ENCODE measurements at regions not wholly inside any gene's neighbourhood (a gene's known extent, or its start where the extent isn't known, plus 50 kb on each side); places are given as distances from the start of the nearest gene placed in this dataset.

DNA sequence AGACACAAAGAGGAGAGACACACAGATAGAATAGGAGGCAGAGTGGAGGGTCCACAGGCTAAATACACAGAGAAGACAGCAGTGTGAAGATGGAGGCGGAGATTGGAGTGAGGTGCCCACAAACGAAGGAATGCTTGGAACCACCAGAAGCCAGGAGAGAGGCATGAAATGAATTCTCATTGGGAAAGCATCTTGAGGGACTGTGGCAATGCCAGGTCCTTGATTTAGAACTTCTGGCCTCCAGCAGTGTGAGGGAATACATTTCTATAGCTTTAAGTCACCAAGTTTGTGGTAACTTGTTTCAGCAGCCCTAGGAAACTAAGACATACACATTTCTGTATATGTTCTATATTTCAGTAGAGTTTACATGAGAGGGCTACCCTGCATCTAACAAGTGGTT lies 396.6 kb upstream of the ZNF608 start (continued):
- TF ChIP-seq POLR2AphosphoS5 (IDR thresholded peaks at IDR 0.05; ENCODE audit: low read length) (no peak), EZH2 (IDR thresholded peaks at IDR 0.05; ENCODE audit: borderline replicate concordance, control insufficient read depth, low read depth, low read length) (no peak), CEBPB (IDR thresholded peaks at IDR 0.05; ENCODE audit: borderline replicate concordance in 1 of 2, low read depth in 2 of 2, low read length in 2 of 2) (no peak), SIN3A (IDR thresholded peaks at IDR 0.05; ENCODE audit: low read depth, low read length) (no peak), EP300 (IDR thresholded peaks at IDR 0.05; ENCODE audit: borderline replicate concordance in 1 of 2, control insufficient read depth in 1 of 2, low read depth in 2 of 2, low read length in 2 of 2) (no peak)

DNA sequence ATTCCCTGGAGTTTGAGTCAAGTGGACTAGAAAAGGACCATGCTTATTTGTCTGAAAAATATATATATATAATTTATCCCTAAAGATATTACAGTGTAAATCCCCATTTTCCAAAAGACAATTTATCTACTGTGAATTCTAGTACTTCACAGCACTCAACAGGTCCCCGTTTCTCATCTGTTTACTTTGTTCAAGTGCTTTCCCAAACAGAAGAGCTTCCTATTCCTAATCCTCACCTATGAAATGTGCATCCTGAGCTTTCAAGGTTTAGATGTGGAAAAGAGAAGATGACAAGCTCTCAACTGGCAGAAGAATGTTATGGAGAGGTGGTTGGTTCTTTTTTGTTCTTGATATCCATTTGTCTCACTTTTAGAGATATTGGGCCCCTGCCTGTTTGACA lies 401.6 kb upstream of the ZNF608 start:
- no TSS peak for BruUV-seq (replicated peaks)
- intact Hi-C loops (cut with micrococcal nuclease; ENCODE audit: unreplicated experiment) (no loop called here), in situ Hi-C loops (cut with MboI) (no loop called here)
- no peaks in the 10 kb centered on the region for H3K79me2 ChIP-seq (ENCODE audit: control insufficient read depth, insufficient read depth, low read length)
- H3K4me1 ChIP-seq (ENCODE audit: control insufficient read depth, insufficient read depth, low read length), result no peaks in the 10 kb centered on the region
- ChIA-PET POLR2A (no interaction called here), RAD21 (ENCODE audit: unreplicated experiment) (no interaction called here), CTCF (no interaction called here), SMC1A (ENCODE audit: uncharacterized antibody, unreplicated experiment) (interaction anchor here (0.8 to 1.1 kb wide), 2 partner anchors 31 to 53 kb away, joined by 3 read pairs; no protein-coding TSS in a partner anchor)
- FAIRE-seq, result no peak
- ATAC-seq, result no peak
- H3K4me3 ChIP-seq, result no peak overlapping the region
- H3K9me3 ChIP-seq (replicated peaks; ENCODE audit: control insufficient read depth, insufficient read depth, low read length), result no peaks in the 10 kb centered on the region
- H3K27me3 ChIP-seq (replicated peaks in 1 of 2; ENCODE audit: control insufficient read depth in 2 of 2, insufficient read depth in 2 of 2, low read length in 1 of 2), result peaks cover 0 to 5% of the 10 kb centered on the region in 2 experiments; a peak in 1 of 4 replicates
- no peak overlapping the region for H3K27ac ChIP-seq (ENCODE audit: control insufficient read depth, insufficient read depth)
- no peak for DNase-seq (ENCODE audit: low read depth, low spot score)
- no peaks in the 10 kb centered on the region for H4K20me1 ChIP-seq (ENCODE audit: control insufficient read depth, insufficient read depth)
- TF ChIP-seq, protein P1, sequence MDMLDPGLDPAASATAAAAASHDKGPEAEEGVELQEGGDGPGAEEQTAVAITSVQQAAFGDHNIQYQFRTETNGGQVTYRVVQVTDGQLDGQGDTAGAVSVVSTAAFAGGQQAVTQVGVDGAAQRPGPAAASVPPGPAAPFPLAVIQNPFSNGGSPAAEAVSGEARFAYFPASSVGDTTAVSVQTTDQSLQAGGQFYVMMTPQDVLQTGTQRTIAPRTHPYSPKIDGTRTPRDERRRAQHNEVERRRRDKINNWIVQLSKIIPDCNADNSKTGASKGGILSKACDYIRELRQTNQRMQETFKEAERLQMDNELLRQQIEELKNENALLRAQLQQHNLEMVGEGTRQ (IDR thresholded peaks at IDR 0.05; ENCODE audit: borderline replicate concordance, low read depth, low read length), result no peak
- TF ChIP-seq HDAC6 (IDR thresholded peaks at IDR 0.05; ENCODE audit: unreplicated experiment), result no peak
- TF ChIP-seq NR2C2 (IDR thresholded peaks at IDR 0.05; ENCODE audit: borderline replicate concordance, control insufficient read depth, insufficient read length, low read depth), result no peak
- TF ChIP-seq SMARCA5 (IDR thresholded peaks at IDR 0.05), result no peak
- no peak for TF ChIP-seq ZBTB4 (CRISPR knock-in tag; IDR thresholded peaks at IDR 0.05)
- no peak for TF ChIP-seq E2F4 (IDR thresholded peaks at IDR 0.05; ENCODE audit: low read depth, low read length)
- 0% methylated on average over 1 of the region's 1 CpG for WGBS (ENCODE audit: insufficient coverage, insufficient replicate concordance, low lambda C conversion rate, missing lambda C conversion rate)
- no peak overlapping the region for H2AFZ ChIP-seq (ENCODE audit: control insufficient read depth, low read depth, low read length)
- H3K36me3 ChIP-seq (ENCODE audit: control insufficient read depth in 2 of 2, insufficient read depth in 2 of 2, low read length in 1 of 2), result no peaks in the 10 kb centered on the region
- no peak overlapping the region for H3K4me2 ChIP-seq (ENCODE audit: control insufficient read depth, insufficient read depth)
- H3K9ac ChIP-seq (ENCODE audit: control insufficient read depth, insufficient read depth, low read length), result no peak overlapping the region

All from GM12878 (cell line).